Ishikawa (cell line): ENCODE measurements at regions not wholly inside any gene's neighbourhood (a gene's known extent, or its start where the extent isn't known, plus 50 kb on each side); places are given as distances from the start of the nearest gene placed in this dataset.

Experiments used
- CEBPB ChIP-seq: IDR thresholded peaks from 2 replicates; pipeline ENCODE4 v1.6.1; 2012
- CREB1 ChIP-seq: IDR thresholded peaks from 2 replicates; pipeline ENCODE4 v1.6.1; 2012; ENCODE audit warnings: low read depth
- EGR1 ChIP-seq: IDR thresholded peaks from 2 replicates; pipeline ENCODE4 v1.6.1; 2012
- EP300 ChIP-seq: IDR thresholded peaks from 2 replicates; pipeline ENCODE4 v1.6.1; 2012; ENCODE audit warnings: borderline replicate concordance
- FOXM1 ChIP-seq: IDR thresholded peaks from 2 replicates; pipeline ENCODE4 v1.6.1; 2012; ENCODE audit warnings: low read depth, borderline replicate concordance
- NFIC ChIP-seq: IDR thresholded peaks from 2 replicates; pipeline ENCODE4 v1.6.1; 2012
- RAD21 ChIP-seq: IDR thresholded peaks from 2 replicates; pipeline ENCODE4 v1.6.1; 2012; ENCODE audit warnings: low read depth
- TAF1 ChIP-seq: IDR thresholded peaks from 2 replicates; pipeline ENCODE4 v1.6.1; 2012; ENCODE audit warnings: low read depth, mild to moderate bottlenecking
- TCF12 ChIP-seq: IDR thresholded peaks from 2 replicates; pipeline ENCODE4 v1.6.1; 2012; ENCODE audit warnings: low read depth
- TEAD4 ChIP-seq: IDR thresholded peaks from 2 replicates; pipeline ENCODE4 v1.6.1; 2012
- YY1 ChIP-seq: IDR thresholded peaks from 2 replicates; pipeline ENCODE4 v1.6.1; 2012; ENCODE audit warnings: low read depth
- ZBTB7A ChIP-seq: IDR thresholded peaks from 2 replicates; pipeline ENCODE4 v1.6.1; 2012; ENCODE audit warnings: low read depth
- TF ChIP-seq, protein P1 (sequence below): IDR thresholded peaks from 2 replicates; pipeline ENCODE4 v1.6.1; 2012; ENCODE audit warnings: low read depth, mild to moderate bottlenecking
- TF ChIP-seq, protein P2 (sequence below): IDR thresholded peaks from 2 replicates; pipeline ENCODE4 v1.6.1; 2012
- TF ChIP-seq, protein P3 (sequence below): IDR thresholded peaks from 2 replicates; pipeline ENCODE4 v1.6.1; 2012

GRCh38 chr17:34758718-34759117 is 179.3 kb downstream of the TMEM132E start:
- TF ChIP-seq EP300 (no peak), NFIC (no peak), TEAD4 (no peak), TAF1 (no peak), ZBTB7A (no peak), FOXM1 (no peak), YY1 (no peak), CREB1 (no peak), TCF12 (no peak), CEBPB (no peak), RAD21 (no peak), EGR1 (no peak)
- TF ChIP-seq, protein P1, sequence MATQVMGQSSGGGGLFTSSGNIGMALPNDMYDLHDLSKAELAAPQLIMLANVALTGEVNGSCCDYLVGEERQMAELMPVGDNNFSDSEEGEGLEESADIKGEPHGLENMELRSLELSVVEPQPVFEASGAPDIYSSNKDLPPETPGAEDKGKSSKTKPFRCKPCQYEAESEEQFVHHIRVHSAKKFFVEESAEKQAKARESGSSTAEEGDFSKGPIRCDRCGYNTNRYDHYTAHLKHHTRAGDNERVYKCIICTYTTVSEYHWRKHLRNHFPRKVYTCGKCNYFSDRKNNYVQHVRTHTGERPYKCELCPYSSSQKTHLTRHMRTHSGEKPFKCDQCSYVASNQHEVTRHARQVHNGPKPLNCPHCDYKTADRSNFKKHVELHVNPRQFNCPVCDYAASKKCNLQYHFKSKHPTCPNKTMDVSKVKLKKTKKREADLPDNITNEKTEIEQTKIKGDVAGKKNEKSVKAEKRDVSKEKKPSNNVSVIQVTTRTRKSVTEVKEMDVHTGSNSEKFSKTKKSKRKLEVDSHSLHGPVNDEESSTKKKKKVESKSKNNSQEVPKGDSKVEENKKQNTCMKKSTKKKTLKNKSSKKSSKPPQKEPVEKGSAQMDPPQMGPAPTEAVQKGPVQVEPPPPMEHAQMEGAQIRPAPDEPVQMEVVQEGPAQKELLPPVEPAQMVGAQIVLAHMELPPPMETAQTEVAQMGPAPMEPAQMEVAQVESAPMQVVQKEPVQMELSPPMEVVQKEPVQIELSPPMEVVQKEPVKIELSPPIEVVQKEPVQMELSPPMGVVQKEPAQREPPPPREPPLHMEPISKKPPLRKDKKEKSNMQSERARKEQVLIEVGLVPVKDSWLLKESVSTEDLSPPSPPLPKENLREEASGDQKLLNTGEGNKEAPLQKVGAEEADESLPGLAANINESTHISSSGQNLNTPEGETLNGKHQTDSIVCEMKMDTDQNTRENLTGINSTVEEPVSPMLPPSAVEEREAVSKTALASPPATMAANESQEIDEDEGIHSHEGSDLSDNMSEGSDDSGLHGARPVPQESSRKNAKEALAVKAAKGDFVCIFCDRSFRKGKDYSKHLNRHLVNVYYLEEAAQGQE: no peak
- TF ChIP-seq, protein P2, sequence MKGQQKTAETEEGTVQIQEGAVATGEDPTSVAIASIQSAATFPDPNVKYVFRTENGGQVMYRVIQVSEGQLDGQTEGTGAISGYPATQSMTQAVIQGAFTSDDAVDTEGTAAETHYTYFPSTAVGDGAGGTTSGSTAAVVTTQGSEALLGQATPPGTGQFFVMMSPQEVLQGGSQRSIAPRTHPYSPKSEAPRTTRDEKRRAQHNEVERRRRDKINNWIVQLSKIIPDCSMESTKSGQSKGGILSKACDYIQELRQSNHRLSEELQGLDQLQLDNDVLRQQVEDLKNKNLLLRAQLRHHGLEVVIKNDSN: no peak
- TF ChIP-seq, protein P3, sequence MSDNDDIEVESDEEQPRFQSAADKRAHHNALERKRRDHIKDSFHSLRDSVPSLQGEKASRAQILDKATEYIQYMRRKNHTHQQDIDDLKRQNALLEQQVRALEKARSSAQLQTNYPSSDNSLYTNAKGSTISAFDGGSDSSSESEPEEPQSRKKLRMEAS: no peak

DNA sequence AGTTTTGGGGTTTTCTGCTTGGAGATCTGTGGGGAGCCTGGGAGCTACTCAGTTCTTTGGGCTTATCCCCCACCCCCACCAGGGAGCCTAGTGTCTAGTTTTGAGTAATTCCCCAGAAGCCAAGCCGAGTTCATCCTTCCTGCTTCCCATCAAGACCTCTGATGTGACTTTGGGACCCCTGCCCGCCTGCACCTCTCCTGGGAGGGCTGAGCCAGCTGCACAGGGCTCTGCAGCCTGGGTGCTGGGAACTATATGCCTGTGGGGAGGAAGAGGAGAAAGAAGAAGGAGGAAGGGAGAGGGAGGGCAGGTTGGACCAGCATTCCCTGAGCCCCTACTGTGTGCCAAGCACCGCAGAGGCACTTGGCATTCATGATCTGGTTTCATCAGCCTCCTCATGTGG is 178.9 kb downstream of the TMEM132E start:
- TF ChIP-seq TAF1 (no peak), CEBPB (no peak), FOXM1 (no peak), EP300 (no peak), YY1 (no peak), TEAD4 (no peak), ZBTB7A (no peak), RAD21 (no peak), TCF12 (no peak), EGR1 (no peak), CREB1 (no peak), NFIC (no peak)
- TF ChIP-seq, protein P1: no peak
- TF ChIP-seq, protein P2: no peak
- TF ChIP-seq, protein P3: no peak

DNA sequence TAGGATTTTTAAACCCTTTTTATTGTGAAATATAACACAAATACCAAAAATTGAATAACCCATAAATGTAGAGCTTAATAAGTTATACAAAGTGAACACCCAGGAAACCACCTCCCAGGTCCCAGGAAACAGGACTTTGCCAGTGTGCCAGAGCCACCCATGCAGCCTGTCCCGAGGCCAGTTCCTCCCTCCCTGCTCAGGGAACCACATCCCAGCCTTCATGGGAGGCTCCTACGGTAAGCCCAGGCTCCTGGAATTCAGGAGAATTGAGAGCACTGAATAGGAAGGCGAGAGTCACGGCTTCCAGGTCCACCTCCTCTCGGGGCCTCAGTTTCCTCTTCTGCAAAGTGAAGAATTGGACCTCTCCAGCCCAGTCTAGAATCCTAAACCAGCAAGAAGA is 178.2 kb downstream of the TMEM132E start:
- no peak for TF ChIP-seq TAF1
- no peak for TF ChIP-seq NFIC
- no peak for TF ChIP-seq CEBPB

DNA sequence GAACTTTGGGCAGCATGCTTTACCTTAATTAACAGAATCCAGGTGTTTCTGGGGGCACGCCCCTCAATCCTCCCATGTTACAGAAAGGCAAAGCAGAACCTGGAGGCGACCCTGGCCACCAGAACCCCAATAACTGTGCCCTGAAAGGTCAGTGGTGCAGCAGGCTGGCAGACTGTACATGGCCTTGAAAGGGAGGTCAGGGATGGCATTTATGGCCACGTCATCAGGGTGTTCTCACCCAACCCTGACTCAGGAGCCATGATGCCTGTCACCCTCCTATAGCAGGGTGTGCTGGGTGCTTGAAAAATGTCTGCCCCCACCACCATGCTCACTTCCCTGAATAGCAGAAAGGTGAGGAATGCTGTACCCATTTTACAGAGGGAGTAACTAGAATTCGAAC is 177.7 kb downstream of the TMEM132E start:
- TF ChIP-seq RAD21 (no peak), TEAD4 (no peak), EP300 (no peak), FOXM1 (no peak), ZBTB7A (no peak), NFIC (no peak), YY1 (no peak), CEBPB (no peak), CREB1 (no peak), TCF12 (no peak), EGR1 (no peak)
- TF ChIP-seq, protein P3: no peak
- TF ChIP-seq, protein P1: no peak

- TF ChIP-seq TEAD4 (no peak), RAD21 (no peak), TCF12 (no peak), YY1 (no peak), CREB1 (no peak), CEBPB (no peak), TAF1 (no peak), EP300 (no peak)
- TF ChIP-seq, protein P3: no peak
- TF ChIP-seq, protein P1: no peak
Measured at GRCh38 chr17:34756637-34757021, 177.2 kb downstream of the TMEM132E start.
